ENCODE measurements at regions not wholly inside any gene's neighbourhood (a gene's known extent, or its start where the extent isn't known, plus 50 kb on each side); places are given as distances from the start of the nearest gene placed in this dataset.

GRCh38 chr2:5546181-5546580 lies 146.0 kb upstream of the SOX11 start:
- TF ChIP-seq CTCF (IDR thresholded peaks at IDR 0.05; ENCODE audit: insufficient read depth, low read depth, low read length) = no peak
- H3K36me3 ChIP-seq (ENCODE audit: control insufficient read depth, insufficient read depth, low read length) = no peaks in the 10 kb centered on the region
- POLR2A ChIA-PET = no interaction called here
- H3K4me3 ChIP-seq (ENCODE audit: low read depth, low read length) = no peak overlapping the region
- CTCF ChIA-PET = no interaction called here
- H3K27me3 ChIP-seq (ENCODE audit: control insufficient read depth, insufficient read depth, low read length) = no peaks in the 10 kb centered on the region
- DNase-seq (ENCODE audit: low read depth) = no peak

GRCh38 chr2:5548991-5549715 lies 143.0 kb upstream of the SOX11 start:
- no peak for DNase-seq (ENCODE audit: low read depth)
- no peaks in the 10 kb centered on the region for H3K27me3 ChIP-seq (ENCODE audit: control insufficient read depth, insufficient read depth, low read length)
- H3K36me3 ChIP-seq (ENCODE audit: control insufficient read depth, insufficient read depth, low read length) = no peaks in the 10 kb centered on the region
- no peak overlapping the region for H3K4me3 ChIP-seq (ENCODE audit: low read depth, low read length)
- POLR2A ChIA-PET = no interaction called here
- no peak for TF ChIP-seq CTCF (IDR thresholded peaks at IDR 0.05; ENCODE audit: insufficient read depth, low read depth, low read length)
- CTCF ChIA-PET = no interaction called here

- ChIA-PET CTCF (no interaction called here), POLR2A (no interaction called here)
- DNase-seq (ENCODE audit: low read depth) = no peak
- no peaks in the 10 kb centered on the region for H3K36me3 ChIP-seq (ENCODE audit: control insufficient read depth, insufficient read depth, low read length)
- no peak overlapping the region for H3K4me3 ChIP-seq (ENCODE audit: low read depth, low read length)
- TF ChIP-seq CTCF (IDR thresholded peaks at IDR 0.05; ENCODE audit: insufficient read depth, low read depth, low read length) = no peak
- H3K27me3 ChIP-seq (ENCODE audit: control insufficient read depth, insufficient read depth, low read length) = no peaks in the 10 kb centered on the region
Measured at GRCh38 chr2:5549771-5550170, 142.4 kb upstream of the SOX11 start.

- TF ChIP-seq CTCF (IDR thresholded peaks at IDR 0.05; ENCODE audit: insufficient read depth, low read depth, low read length) = no peak
- ChIA-PET POLR2A (no interaction called here), CTCF (interaction anchor here (0.7 kb wide), 1 partner anchor 17 kb away, joined by 3 read pairs; no protein-coding TSS in a partner anchor)
- no peak overlapping the region for H3K4me3 ChIP-seq (ENCODE audit: low read depth, low read length)
- no peaks in the 10 kb centered on the region for H3K27me3 ChIP-seq (ENCODE audit: control insufficient read depth, insufficient read depth, low read length)
- H3K36me3 ChIP-seq (ENCODE audit: control insufficient read depth, insufficient read depth, low read length) = no peaks in the 10 kb centered on the region
- no peak for DNase-seq (ENCODE audit: low read depth)
Measured at GRCh38 chr2:5555636-5556035, 136.5 kb upstream of the SOX11 start.

GRCh38 chr2:5561006-5561405 lies 131.2 kb upstream of the SOX11 start:
- no peak for TF ChIP-seq CTCF (IDR thresholded peaks at IDR 0.05; ENCODE audit: insufficient read depth, low read depth, low read length)
- Histone ChIP-seq H3K4me3 (ENCODE audit: low read depth, low read length) (no peak overlapping the region), H3K27me3 (ENCODE audit: control insufficient read depth, insufficient read depth, low read length) (no peaks in the 10 kb centered on the region), H3K36me3 (ENCODE audit: control insufficient read depth, insufficient read depth, low read length) (no peaks in the 10 kb centered on the region)
- ChIA-PET CTCF (interaction anchor here (0.6 kb wide), 1 partner anchor 283 kb away, joined by 3 read pairs; no protein-coding TSS in a partner anchor), POLR2A (no interaction called here)
- no peak for DNase-seq (ENCODE audit: low read depth)

Measured in BJ (cell line).